ENCODE measurements at regions not wholly inside any gene's neighbourhood (a gene's known extent, or its start where the extent isn't known, plus 50 kb on each side); places are given as distances from the start of the nearest gene placed in this dataset.

DNA sequence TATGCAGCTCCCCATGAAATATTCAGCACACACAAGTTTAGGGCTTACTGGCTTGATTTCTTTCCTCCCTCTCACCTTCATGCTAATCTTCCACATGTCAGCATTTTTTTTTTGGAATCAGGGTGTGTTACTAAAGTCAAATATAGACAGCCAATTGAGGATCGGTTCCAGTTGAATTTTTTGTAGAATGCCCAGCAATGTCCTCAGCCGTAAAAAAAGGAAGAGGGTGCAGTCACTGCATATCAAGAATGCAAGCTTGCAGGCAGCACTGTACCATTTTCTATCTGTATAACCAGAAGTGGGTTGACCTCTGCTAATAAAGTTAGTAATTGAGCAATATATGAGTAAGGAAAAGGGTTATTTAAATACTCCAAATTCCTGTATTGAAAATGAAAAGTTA is 51.4 kb upstream of the CHMP2B start:
- CTCF ChIA-PET = no interaction called here
- Mint-ChIP-seq H3K9me3 (no peaks in the 10 kb centered on the region), H3K4me1 (no peaks in the 10 kb centered on the region), H3K27me3 (peaks cover 4% of the 10 kb centered on the region), H3K27ac (no peak overlapping the region), H3K4me3 (no peak overlapping the region), H3K36me3 (no peaks in the 10 kb centered on the region)
- DNase-seq = no peak

DNA sequence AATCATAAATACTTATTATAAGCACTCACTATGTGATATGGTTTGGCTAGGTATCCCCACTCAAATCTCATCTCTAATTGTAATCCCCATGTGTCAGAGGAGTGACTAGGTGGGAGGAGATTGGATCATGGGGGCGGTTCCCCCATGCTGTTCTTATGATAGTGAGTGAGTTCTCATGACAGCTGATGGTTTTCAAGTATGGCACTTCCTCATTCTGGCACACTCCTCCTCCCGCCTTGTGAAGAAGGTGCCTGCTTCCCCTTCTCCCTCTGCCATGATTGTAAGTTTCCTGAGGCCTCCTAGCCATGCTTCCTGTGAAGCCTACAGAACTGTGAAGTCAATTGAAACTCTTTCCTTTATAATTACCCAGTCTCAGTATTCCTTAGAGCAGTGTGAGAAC is 53.3 kb upstream of the CHMP2B start:
- H3K27me3 Mint-ChIP-seq = no peaks in the 10 kb centered on the region
- no peak overlapping the region for H3K4me3 Mint-ChIP-seq
- no peak overlapping the region for H3K27ac Mint-ChIP-seq
- no peaks in the 10 kb centered on the region for H3K36me3 Mint-ChIP-seq
- CTCF ChIA-PET = no interaction called here
- H3K4me1 Mint-ChIP-seq = no peaks in the 10 kb centered on the region
- DNase-seq = no peak
- no peaks in the 10 kb centered on the region for H3K9me3 Mint-ChIP-seq

DNA sequence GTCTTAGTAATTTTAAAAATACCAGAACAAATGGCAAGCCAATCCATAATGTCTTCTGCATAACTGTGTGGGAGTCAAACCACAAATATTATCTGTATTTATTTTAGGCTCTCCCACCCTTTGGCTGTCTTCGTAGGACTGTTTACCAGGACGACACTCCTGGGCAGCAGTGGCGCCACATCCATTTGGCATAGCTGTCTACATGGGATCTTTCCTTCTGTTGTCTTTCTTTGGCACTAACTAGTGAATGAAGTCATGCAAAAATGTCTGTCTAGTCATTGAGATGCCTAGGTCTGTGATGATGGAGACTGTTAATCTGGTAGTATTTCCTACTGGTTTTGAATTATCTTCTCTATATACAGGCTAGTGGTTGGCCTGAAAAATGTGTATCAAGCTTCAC is 54.0 kb upstream of the CHMP2B start:
- Mint-ChIP-seq H3K4me3 (no peak overlapping the region), H3K27ac (no peak overlapping the region), H3K27me3 (peaks cover 4% of the 10 kb centered on the region), H3K4me1 (no peaks in the 10 kb centered on the region), H3K36me3 (no peaks in the 10 kb centered on the region), H3K9me3 (no peaks in the 10 kb centered on the region)
- no peak for DNase-seq
- CTCF ChIA-PET = no interaction called here

DNA sequence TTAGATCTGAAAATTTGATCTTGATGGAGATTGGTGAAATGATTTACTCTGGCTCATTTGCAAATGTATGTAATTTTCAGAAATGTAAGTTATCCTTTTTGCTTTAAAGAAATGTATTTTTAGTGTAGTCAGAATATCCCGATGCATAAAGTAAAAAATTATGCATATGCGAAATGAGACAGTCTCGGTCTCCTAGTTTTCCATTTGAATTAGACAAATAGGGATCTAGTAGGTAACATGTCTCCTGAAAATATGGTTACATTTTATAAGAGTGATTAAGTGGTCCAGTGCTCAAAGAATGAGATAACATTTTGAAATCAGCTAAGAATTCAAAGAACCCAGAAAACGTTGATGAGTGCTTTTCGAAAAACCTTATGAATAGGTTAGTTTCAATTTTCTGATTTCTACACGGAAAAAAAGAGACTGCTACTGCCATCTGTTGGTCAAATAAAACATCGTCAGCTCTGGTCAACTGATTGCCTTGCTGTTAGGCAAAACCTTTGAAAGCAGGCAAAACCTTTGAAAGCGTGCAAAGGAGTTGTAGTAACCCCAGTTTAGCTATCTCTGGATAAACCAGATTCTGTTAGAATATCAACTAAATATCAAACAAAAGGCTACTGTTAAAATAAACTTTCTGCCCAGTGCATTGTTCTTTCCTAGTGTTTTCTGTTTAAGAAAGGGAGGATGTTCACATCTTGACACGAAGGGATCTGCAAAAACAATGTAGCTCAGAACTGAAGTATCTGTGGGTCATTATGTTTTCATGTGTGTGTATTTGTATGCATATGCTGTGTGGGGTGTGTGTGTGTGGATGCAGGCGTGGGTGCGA is 59.3 kb upstream of the CHMP2B start:
- CTCF ChIA-PET = interaction anchor here (0.6 to 1.6 kb wide), 9 partner anchors 10 to 406 kb away, joined by 3 to 10 read pairs (median 5); no protein-coding TSS in a partner anchor
- H3K9me3 Mint-ChIP-seq = no peaks in the 10 kb centered on the region
- DNase-seq = peak; percentile 39
- peaks cover 5% of the 10 kb centered on the region for H3K27me3 Mint-ChIP-seq
- no peaks in the 10 kb centered on the region for H3K36me3 Mint-ChIP-seq
- H3K4me1 Mint-ChIP-seq = peaks cover 4% of the 10 kb centered on the region
- no peak overlapping the region for H3K4me3 Mint-ChIP-seq
- no peak overlapping the region for H3K27ac Mint-ChIP-seq

DNA sequence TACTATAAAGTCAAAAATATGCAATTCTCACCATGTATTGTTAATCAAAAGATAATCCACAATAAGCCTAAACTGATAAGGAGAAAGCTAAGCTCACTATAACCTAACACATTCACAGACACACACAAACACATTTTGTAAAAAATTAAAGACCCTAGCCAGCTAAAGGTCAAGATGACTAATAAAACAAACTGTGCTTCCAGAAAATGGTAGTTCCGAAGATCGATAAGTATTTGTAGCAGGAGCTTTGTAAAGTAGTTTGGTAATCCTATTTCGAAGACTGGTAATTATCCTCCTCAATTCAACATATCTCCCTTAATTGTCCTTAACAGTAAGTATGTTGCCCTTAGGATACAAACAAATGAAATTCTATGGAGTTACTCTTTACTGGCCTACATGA is 62.9 kb upstream of the CHMP2B start:
- Mint-ChIP-seq H3K9me3 (no peaks in the 10 kb centered on the region), H3K4me3 (no peak overlapping the region), H3K36me3 (no peaks in the 10 kb centered on the region), H3K27ac (no peak overlapping the region), H3K27me3 (peaks cover 5% of the 10 kb centered on the region), H3K4me1 (peaks cover 4% of the 10 kb centered on the region)
- DNase-seq = no peak
- CTCF ChIA-PET = no interaction called here

DNA sequence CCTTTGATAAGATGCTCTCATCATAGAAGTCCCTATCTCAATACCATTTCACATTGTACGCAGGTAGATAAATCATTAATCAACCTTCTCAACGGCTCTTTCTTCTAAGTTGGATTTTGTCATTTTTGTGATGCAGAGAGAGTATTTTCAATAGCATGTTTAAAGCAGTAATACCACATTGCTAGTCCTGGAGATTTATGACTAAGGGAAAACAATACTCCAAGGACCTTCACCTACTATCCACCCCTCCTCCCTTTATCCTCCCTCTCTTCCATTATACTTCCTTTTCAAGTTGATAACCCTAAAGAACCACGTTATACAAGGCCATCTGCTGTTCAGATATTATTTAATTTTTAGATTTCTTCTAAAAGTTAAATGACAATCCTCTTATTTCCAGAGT is 65.3 kb upstream of the CHMP2B start:
- Mint-ChIP-seq H3K4me3 (no peak overlapping the region), H3K27ac (no peak overlapping the region), H3K36me3 (no peaks in the 10 kb centered on the region), H3K9me3 (no peaks in the 10 kb centered on the region), H3K4me1 (no peaks in the 10 kb centered on the region), H3K27me3 (no peaks in the 10 kb centered on the region)
- CTCF ChIA-PET = no interaction called here
- no peak for DNase-seq

DNA sequence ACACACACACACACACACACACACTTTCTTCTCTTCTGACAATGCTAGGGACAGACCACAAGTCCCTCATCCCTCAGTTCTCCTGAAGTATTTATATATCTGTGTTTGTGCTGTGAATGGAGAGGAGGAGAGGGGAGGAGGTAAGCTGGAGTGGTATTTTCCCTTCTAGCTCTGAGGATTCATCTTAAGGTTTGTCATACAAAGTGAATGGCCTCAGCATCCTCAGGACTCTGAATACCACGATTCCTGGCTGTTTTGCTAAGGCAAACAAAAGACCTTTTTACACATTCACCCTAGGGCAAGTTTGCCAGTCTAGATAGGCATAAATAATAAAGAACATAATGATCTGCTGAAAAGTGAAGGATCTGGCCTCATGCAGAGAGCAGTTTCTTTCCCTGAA is 65.7 kb upstream of the CHMP2B start:
- no peak for DNase-seq
- no peak overlapping the region for H3K27ac Mint-ChIP-seq
- H3K9me3 Mint-ChIP-seq = no peaks in the 10 kb centered on the region
- no peaks in the 10 kb centered on the region for H3K4me1 Mint-ChIP-seq
- no peak overlapping the region for H3K4me3 Mint-ChIP-seq
- H3K27me3 Mint-ChIP-seq = no peaks in the 10 kb centered on the region
- CTCF ChIA-PET = no interaction called here
- no peaks in the 10 kb centered on the region for H3K36me3 Mint-ChIP-seq

DNA sequence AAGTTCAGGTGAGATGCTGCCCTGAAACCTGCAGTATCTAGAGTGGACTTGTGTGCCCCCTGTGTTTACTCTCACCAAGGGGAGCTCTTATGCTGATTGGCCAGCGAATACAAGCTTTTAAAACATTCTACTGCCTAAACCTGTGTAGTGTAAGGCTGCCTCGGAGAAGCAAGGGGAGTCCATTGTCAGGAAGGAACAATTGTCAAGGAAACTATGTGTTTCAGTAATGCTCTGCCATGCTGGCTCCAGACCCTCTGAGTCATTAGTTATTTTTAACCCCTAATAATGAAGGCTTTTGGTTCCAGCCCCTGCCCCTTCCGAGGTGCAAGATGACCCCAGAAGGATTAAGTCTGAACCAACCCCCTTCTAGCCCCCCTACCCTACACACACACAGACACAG is 66.1 kb upstream of the CHMP2B start:
- no peaks in the 10 kb centered on the region for H3K4me1 Mint-ChIP-seq
- H3K36me3 Mint-ChIP-seq = no peaks in the 10 kb centered on the region
- no peaks in the 10 kb centered on the region for H3K27me3 Mint-ChIP-seq
- no peaks in the 10 kb centered on the region for H3K9me3 Mint-ChIP-seq
- no peak overlapping the region for H3K4me3 Mint-ChIP-seq
- no peak for DNase-seq
- H3K27ac Mint-ChIP-seq = no peak overlapping the region
- CTCF ChIA-PET = interaction anchor here (1.3 kb wide), 1 partner anchor 194 kb away, joined by 3 read pairs; no protein-coding TSS in a partner anchor

DNA sequence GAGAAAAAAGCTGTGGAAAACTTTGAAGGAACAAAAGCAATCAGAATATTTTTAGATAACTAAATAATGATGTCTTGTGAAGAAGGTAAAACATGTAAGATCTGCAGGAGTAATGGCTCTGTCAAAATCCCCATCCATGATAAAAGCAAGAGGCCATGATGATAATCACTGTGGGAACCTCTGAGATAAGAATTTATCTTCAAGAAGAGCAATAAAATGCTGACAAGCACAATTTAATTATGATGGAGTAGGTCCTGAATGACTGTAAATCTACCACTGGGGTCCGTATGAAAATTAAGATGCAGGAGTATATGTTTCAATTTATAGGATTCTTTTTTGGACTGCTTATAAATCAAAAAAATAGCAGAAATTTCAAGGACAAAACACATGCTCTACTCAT is 68.3 kb upstream of the CHMP2B start:
- Mint-ChIP-seq H3K27ac (no peak overlapping the region), H3K9me3 (no peaks in the 10 kb centered on the region), H3K27me3 (no peaks in the 10 kb centered on the region), H3K4me3 (no peak overlapping the region), H3K36me3 (no peaks in the 10 kb centered on the region), H3K4me1 (no peaks in the 10 kb centered on the region)
- DNase-seq = no peak
- CTCF ChIA-PET = no interaction called here

DNA sequence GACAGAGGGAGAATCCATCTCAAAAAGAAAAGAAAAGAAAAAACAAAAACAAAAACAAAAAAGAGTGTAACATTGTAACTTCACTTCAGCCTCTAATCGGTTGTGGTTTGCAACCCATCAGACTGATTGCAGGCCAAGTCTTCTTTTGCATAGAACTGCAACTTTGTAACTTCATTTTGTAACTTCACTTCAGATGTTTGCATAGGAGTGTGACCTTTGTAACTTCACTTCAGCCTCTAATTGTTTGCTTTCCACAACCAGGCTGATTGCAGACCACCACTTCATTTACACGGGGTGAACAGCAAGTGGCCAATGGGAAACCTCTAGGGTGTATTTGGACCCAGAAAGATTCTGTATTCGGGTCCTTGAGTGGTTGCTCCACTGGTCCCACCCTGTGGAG is 79.1 kb upstream of the CHMP2B start:
- DNase-seq = no peak
- Mint-ChIP-seq H3K36me3 (peaks cover 1% of the 10 kb centered on the region), H3K27me3 (no peaks in the 10 kb centered on the region), H3K4me3 (no peak overlapping the region), H3K27ac (no peak overlapping the region), H3K9me3 (peaks cover 7% of the 10 kb centered on the region), H3K4me1 (no peaks in the 10 kb centered on the region)
- CTCF ChIA-PET = no interaction called here

DNA sequence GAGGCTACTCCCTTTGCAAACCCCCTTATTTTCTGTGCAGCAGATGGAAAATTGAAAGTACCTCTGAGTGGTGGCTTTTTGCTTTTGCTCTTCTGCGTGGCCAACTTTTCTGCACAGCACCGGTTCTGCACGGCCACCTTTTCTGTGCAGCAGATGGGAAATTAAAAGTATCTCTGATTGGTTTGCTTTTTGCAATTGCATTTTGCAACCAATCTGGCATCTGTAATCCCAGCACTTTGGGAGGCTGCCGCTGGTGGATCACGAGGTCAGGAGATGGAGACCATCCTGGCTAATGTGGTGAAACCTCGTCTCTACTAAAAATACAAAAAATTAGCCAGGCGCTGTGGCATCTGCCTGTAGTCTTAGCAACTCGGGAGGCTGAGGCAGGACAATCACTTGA is 79.5 kb upstream of the CHMP2B start:
- Mint-ChIP-seq H3K27ac (no peak overlapping the region), H3K27me3 (no peaks in the 10 kb centered on the region), H3K9me3 (peaks cover 7% of the 10 kb centered on the region), H3K4me3 (no peak overlapping the region), H3K4me1 (no peaks in the 10 kb centered on the region), H3K36me3 (peaks cover 1% of the 10 kb centered on the region)
- CTCF ChIA-PET = no interaction called here
- no peak for DNase-seq

DNA sequence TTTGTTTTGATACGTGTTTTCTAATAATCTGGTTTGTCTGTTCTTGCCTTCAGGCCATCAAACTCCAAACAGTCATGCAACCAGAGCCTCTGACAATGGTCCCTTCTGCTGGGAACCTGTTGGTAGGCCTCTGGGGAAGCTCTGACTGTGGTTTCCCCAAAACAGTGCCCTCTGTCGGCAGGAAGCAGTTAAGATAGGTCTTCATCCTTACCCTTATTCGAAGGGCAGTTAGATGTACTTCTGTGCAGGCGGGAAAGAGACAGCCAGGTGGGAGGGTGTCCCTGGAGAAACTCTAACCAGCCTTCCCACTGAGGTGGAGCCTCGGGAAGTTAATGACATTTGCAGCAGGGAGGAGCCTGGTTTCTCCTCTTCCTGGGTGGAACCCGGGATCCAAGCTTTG is 81.6 kb upstream of the CHMP2B start:
- no peak overlapping the region for H3K27ac Mint-ChIP-seq
- CTCF ChIA-PET = no interaction called here
- no peak overlapping the region for H3K4me3 Mint-ChIP-seq
- peaks cover 1% of the 10 kb centered on the region for H3K36me3 Mint-ChIP-seq
- H3K9me3 Mint-ChIP-seq = peaks cover 15% of the 10 kb centered on the region
- H3K27me3 Mint-ChIP-seq = no peaks in the 10 kb centered on the region
- H3K4me1 Mint-ChIP-seq = no peaks in the 10 kb centered on the region
- peak; percentile 25 for DNase-seq

DNA sequence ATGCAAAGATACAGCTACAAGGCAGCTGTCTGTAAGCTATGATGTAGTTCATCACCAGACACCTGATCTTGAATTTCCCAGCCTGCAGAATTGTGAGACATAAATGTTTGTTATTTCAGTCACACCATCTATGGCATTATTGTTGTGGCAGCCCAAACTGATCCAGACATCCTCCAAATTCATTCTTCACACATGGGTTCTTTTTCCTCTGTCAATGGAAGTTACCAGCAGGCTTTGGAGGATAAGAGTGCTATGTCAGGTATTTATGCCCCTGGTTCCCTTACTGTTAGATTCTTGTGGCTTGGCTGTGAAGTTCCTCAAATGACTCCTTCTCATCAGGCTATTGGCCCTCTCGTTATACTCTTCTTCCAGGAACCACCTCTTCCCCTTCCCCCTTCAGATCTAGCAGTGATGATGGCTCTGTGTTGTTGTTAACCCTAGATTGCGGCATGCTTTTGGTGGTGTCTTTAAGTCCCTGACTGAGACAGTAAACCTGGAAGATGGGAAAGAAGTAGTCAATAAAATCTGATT is 91.0 kb upstream of the CHMP2B start:
- H3K27me3 Mint-ChIP-seq = no peaks in the 10 kb centered on the region
- CTCF ChIA-PET = no interaction called here
- DNase-seq = no peak
- H3K4me3 Mint-ChIP-seq = no peak overlapping the region
- H3K4me1 Mint-ChIP-seq = no peaks in the 10 kb centered on the region
- no peaks in the 10 kb centered on the region for H3K36me3 Mint-ChIP-seq
- H3K9me3 Mint-ChIP-seq = peaks cover 7% of the 10 kb centered on the region
- H3K27ac Mint-ChIP-seq = no peak overlapping the region

DNA sequence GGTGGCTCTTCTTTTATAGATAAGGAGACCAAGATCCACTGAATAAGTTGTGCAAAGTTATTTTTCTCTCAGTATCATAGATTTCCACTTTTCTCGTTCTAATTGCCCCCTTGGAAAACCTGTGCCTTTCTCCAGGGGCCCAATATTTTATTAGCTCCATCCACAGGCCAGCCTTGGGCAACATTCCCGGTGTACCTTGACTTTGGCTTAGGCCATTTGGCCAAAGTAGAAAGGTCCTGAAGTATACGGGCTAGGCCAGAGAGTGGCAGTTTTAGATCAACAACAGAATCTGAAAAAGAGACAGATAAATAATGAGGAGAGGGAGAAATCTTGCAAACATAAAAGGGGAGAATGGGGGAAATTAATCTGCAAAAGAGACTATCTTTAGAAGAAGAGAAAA is 91.7 kb upstream of the CHMP2B start:
- Mint-ChIP-seq H3K36me3 (no peaks in the 10 kb centered on the region), H3K4me1 (no peaks in the 10 kb centered on the region), H3K27me3 (no peaks in the 10 kb centered on the region), H3K4me3 (no peak overlapping the region), H3K9me3 (peaks cover 4% of the 10 kb centered on the region), H3K27ac (no peak overlapping the region)
- CTCF ChIA-PET = no interaction called here
- no peak for DNase-seq

DNA sequence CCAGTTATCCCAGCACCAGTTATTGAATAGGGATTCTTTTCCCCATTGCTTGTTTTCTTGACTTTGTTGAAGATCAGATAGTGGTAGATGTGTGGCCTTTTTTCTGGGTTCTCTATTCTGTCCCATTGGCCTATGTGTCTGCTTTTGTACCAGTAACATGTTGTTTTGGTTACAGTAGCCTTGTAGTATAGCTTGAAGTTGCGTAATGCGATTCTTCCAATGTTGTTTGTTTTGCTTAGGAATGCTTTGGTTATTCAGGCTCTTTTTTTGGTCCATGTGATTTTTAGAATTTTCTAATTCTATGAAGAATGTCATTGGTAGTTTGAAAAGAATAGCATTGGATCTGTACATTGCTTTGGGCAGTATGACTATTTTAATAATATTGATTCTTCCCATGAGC is 94.3 kb upstream of the CHMP2B start:
- Mint-ChIP-seq H3K4me3 (no peak overlapping the region), H3K36me3 (no peaks in the 10 kb centered on the region), H3K4me1 (no peaks in the 10 kb centered on the region), H3K9me3 (no peaks in the 10 kb centered on the region), H3K27ac (no peak overlapping the region), H3K27me3 (no peaks in the 10 kb centered on the region)
- no peak for DNase-seq
- CTCF ChIA-PET = no interaction called here
